ENCODE measurements at regions not wholly inside any gene's neighbourhood (a gene's known extent, or its start where the extent isn't known, plus 50 kb on each side); places are given as distances from the start of the nearest gene placed in this dataset.

- FAIRE-seq (no peak), DNase-seq (ENCODE audit: insufficient read length, low spot score) (no peak)
- no peak for TF ChIP-seq POLR2A (IDR thresholded peaks at IDR 0.05; ENCODE audit: low read depth, low read length)
Observed at GRCh38 chr15:96064351-96064756, 266.1 kb upstream of the NR2F2 start.

- TF ChIP-seq POLR2A (IDR thresholded peaks at IDR 0.05; ENCODE audit: low read depth, low read length), result no peak
- DNase-seq (ENCODE audit: insufficient read length, low spot score) (no peak), FAIRE-seq (no peak)
Observed at GRCh38 chr15:96066126-96066525, 264.4 kb upstream of the NR2F2 start.

GRCh38 chr15:96066852-96067495 is 263.5 kb upstream of the NR2F2 start:
- FAIRE-seq, result no peak
- TF ChIP-seq POLR2A (IDR thresholded peaks at IDR 0.05; ENCODE audit: low read depth, low read length), result no peak
- DNase-seq (ENCODE audit: insufficient read length, low spot score), result no peak

GRCh38 chr15:96067677-96068076 is 262.8 kb upstream of the NR2F2 start:
- FAIRE-seq, result no peak
- TF ChIP-seq POLR2A (IDR thresholded peaks at IDR 0.05; ENCODE audit: low read depth, low read length), result no peak
- DNase-seq (ENCODE audit: insufficient read length, low spot score), result no peak

GRCh38 chr15:96068897-96069296 is 261.6 kb upstream of the NR2F2 start:
- FAIRE-seq (no peak), DNase-seq (ENCODE audit: insufficient read length, low spot score) (no peak)
- TF ChIP-seq POLR2A (IDR thresholded peaks at IDR 0.05; ENCODE audit: low read depth, low read length), result no peak

- no peak for TF ChIP-seq POLR2A (IDR thresholded peaks at IDR 0.05; ENCODE audit: low read depth, low read length)
- no peak for FAIRE-seq
- DNase-seq (ENCODE audit: insufficient read length, low spot score), result no peak
Observed at GRCh38 chr15:96070636-96071035, 259.9 kb upstream of the NR2F2 start.

GRCh38 chr15:96072821-96073220 is 257.7 kb upstream of the NR2F2 start:
- DNase-seq (ENCODE audit: insufficient read length, low spot score) (no peak), FAIRE-seq (no peak)
- TF ChIP-seq POLR2A (IDR thresholded peaks at IDR 0.05; ENCODE audit: low read depth, low read length), result no peak

- FAIRE-seq (no peak), DNase-seq (ENCODE audit: insufficient read length, low spot score) (no peak)
- TF ChIP-seq POLR2A (IDR thresholded peaks at IDR 0.05; ENCODE audit: low read depth, low read length), result no peak
Observed at GRCh38 chr15:96073908-96074307, 256.6 kb upstream of the NR2F2 start.

GRCh38 chr15:96075895-96076294 is 254.6 kb upstream of the NR2F2 start:
- DNase-seq (ENCODE audit: insufficient read length, low spot score) (no peak), FAIRE-seq (no peak)
- TF ChIP-seq POLR2A (IDR thresholded peaks at IDR 0.05; ENCODE audit: low read depth, low read length), result no peak

GRCh38 chr15:96076350-96076749 is 254.2 kb upstream of the NR2F2 start:
- DNase-seq (ENCODE audit: insufficient read length, low spot score), result no peak
- no peak for TF ChIP-seq POLR2A (IDR thresholded peaks at IDR 0.05; ENCODE audit: low read depth, low read length)
- no peak for FAIRE-seq

- TF ChIP-seq POLR2A (IDR thresholded peaks at IDR 0.05; ENCODE audit: low read depth, low read length), result no peak
- DNase-seq (ENCODE audit: insufficient read length, low spot score) (no peak), FAIRE-seq (no peak)
Observed at GRCh38 chr15:96079041-96079440, 251.5 kb upstream of the NR2F2 start.

- no peak for TF ChIP-seq POLR2A (IDR thresholded peaks at IDR 0.05; ENCODE audit: low read depth, low read length)
- DNase-seq (ENCODE audit: insufficient read length, low spot score) (no peak), FAIRE-seq (no peak)
Observed at GRCh38 chr15:96079882-96080281, 250.6 kb upstream of the NR2F2 start.

- DNase-seq (ENCODE audit: insufficient read length, low spot score) (no peak), FAIRE-seq (no peak)
Observed at GRCh38 chr15:96086164-96086563, 244.3 kb upstream of the NR2F2 start.

GRCh38 chr15:96087180-96087884 is 243.2 kb upstream of the NR2F2 start:
- no peak for TF ChIP-seq POLR2A (IDR thresholded peaks at IDR 0.05; ENCODE audit: low read depth, low read length)
- no peak for DNase-seq (ENCODE audit: insufficient read length, low spot score)
- FAIRE-seq, result no peak

More at GRCh38 chr15:96086164-96086563, 244.3 kb upstream of the NR2F2 start:
- no peak for TF ChIP-seq POLR2A (IDR thresholded peaks at IDR 0.05; ENCODE audit: low read depth, low read length)

- DNase-seq (ENCODE audit: insufficient read length, low spot score) (no peak), FAIRE-seq (no peak)
- no peak for TF ChIP-seq POLR2A (IDR thresholded peaks at IDR 0.05; ENCODE audit: low read depth, low read length)
Observed at GRCh38 chr15:96088650-96089049, 241.8 kb upstream of the NR2F2 start.
